Endothelial cell of hepatic sinusoid (primary cell): ENCODE measurements at regions not wholly inside any gene's neighbourhood (a gene's known extent, or its start where the extent isn't known, plus 50 kb on each side); places are given as distances from the start of the nearest gene placed in this dataset.

Experiments
- in situ Hi-C: cut with HindIII; loops from 2 replicates; pipeline ENCODE4 v1.10.0; 2017; ENCODE audit warnings: low sequenced_read_pairs

- in situ Hi-C loops, result no loop called here
Measured at GRCh38 chr12:115208098-115208497, 524.1 kb upstream of the TBX3 start.

- in situ Hi-C loops, result no loop called here
Measured at GRCh38 chr12:115207216-115207915, 523.4 kb upstream of the TBX3 start.

- in situ Hi-C loops, result no loop called here
Measured at GRCh38 chr12:115206801-115207200, 522.8 kb upstream of the TBX3 start.

- in situ Hi-C loops, result no loop called here
Measured at GRCh38 chr12:115205755-115206308, 521.9 kb upstream of the TBX3 start.

- in situ Hi-C loops, result no loop called here
Measured at GRCh38 chr12:115204957-115205754, 521.2 kb upstream of the TBX3 start.

- in situ Hi-C loops, result no loop called here
Measured at GRCh38 chr12:115203701-115204100, 519.7 kb upstream of the TBX3 start.

- in situ Hi-C loops, result no loop called here
Measured at GRCh38 chr12:115201966-115202365, 518.0 kb upstream of the TBX3 start.

- in situ Hi-C loops, result no loop called here
Measured at GRCh38 chr12:115199831-115200230, 515.9 kb upstream of the TBX3 start.

GRCh38 chr12:115194857-115195256 is 510.9 kb upstream of the TBX3 start:
- in situ Hi-C loops, result no loop called here

- in situ Hi-C loops, result no loop called here
Measured at GRCh38 chr12:115194448-115194847, 510.5 kb upstream of the TBX3 start.

GRCh38 chr12:115191342-115191741 is 507.4 kb upstream of the TBX3 start:
- in situ Hi-C loops, result no loop called here

GRCh38 chr12:115190010-115190770 is 506.2 kb upstream of the TBX3 start:
- in situ Hi-C loops, result no loop called here

GRCh38 chr12:115185506-115185905 is 501.5 kb upstream of the TBX3 start:
- in situ Hi-C loops, result no loop called here

- in situ Hi-C loops, result no loop called here
Measured at GRCh38 chr12:115183752-115184151, 499.8 kb upstream of the TBX3 start.

GRCh38 chr12:115177899-115178298 is 493.9 kb upstream of the TBX3 start:
- in situ Hi-C loops, result no loop called here

- in situ Hi-C loops, result no loop called here
Measured at GRCh38 chr12:115176741-115177400, 492.9 kb upstream of the TBX3 start.

GRCh38 chr12:115174920-115175319 is 490.9 kb upstream of the TBX3 start:
- in situ Hi-C loops, result no loop called here

- in situ Hi-C loops, result no loop called here
Measured at GRCh38 chr12:115172521-115172920, 488.5 kb upstream of the TBX3 start.

- in situ Hi-C loops, result no loop called here
Measured at GRCh38 chr12:115169981-115170380, 486.0 kb upstream of the TBX3 start.

GRCh38 chr12:115166698-115167315 is 482.8 kb upstream of the TBX3 start:
- in situ Hi-C loops, result no loop called here
